ENCODE measurements at regions not wholly inside any gene's neighbourhood (a gene's known extent, or its start where the extent isn't known, plus 50 kb on each side); places are given as distances from the start of the nearest gene placed in this dataset.

DNA sequence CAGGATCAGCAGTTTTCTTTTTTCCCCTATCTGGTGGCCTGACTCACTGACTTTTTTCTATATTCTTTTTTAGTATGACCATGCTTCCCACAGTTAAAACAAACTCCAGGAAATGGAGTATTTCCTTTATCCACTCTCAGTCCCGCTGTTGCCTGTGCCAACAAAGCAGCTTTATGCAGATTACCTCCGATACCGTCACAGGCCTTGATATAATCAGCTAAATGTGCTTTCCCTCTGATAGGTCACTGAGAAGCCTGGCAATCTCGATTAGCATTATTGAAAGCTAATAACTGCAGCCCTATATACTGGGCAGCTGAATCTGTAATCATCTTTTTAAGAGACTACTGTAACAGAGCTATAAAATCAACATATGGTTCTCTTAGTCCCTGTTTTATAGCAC is 243.6 kb downstream of the KIF21A start:
- TF ChIP-seq POLR2A (IDR thresholded peaks at IDR 0.05; ENCODE audit: low read depth, low read length): no peak
- TF ChIP-seq POLR2AphosphoS5 (IDR thresholded peaks at IDR 0.05; ENCODE audit: low read depth, low read length): no peak
